GM19324 (cell line): ENCODE measurements at regions not wholly inside any gene's neighbourhood (a gene's known extent, or its start where the extent isn't known, plus 50 kb on each side); places are given as distances from the start of the nearest gene placed in this dataset.
A peak's percentile ranks its signal among the peaks of the same experiment; 100 is the strongest.

Experiments
- ATAC-seq: cut with Tn5 transposase; IDR thresholded peaks from one replicate; pipeline ENCODE4 v1.9.1; 2021; ENCODE audit warnings: mild to moderate bottlenecking, moderate library complexity; ENCODE audit not compliant: unreplicated experiment, low FRiP score

GRCh38 chr13:78997902-78998629 is 339.1 kb upstream of the OBI1 start:
- ATAC-seq, result no peak

- no peak for ATAC-seq
Observed at GRCh38 chr13:78993792-78994191, 334.8 kb upstream of the OBI1 start.

- ATAC-seq, result no peak
Observed at GRCh38 chr13:78981913-78982312, 323.0 kb upstream of the OBI1 start.

GRCh38 chr13:78979349-78979748 is 320.4 kb upstream of the OBI1 start:
- no peak for ATAC-seq

- ATAC-seq, result peak; percentile 87
Observed at GRCh38 chr13:78978381-78978998, 319.5 kb upstream of the OBI1 start.

- ATAC-seq, result no peak
Observed at GRCh38 chr13:78977311-78977710, 318.4 kb upstream of the OBI1 start.

- ATAC-seq, result no peak
Observed at GRCh38 chr13:78976696-78977095, 317.7 kb upstream of the OBI1 start.

GRCh38 chr13:78972561-78972960 is 313.6 kb upstream of the OBI1 start:
- no peak for ATAC-seq

- ATAC-seq, result no peak
Observed at GRCh38 chr13:78971355-78972025, 312.5 kb upstream of the OBI1 start.

- ATAC-seq, result no peak
Observed at GRCh38 chr13:78960881-78961280, 301.9 kb upstream of the OBI1 start.

GRCh38 chr13:78958006-78958405 is 299.1 kb upstream of the OBI1 start:
- no peak for ATAC-seq

- ATAC-seq, result no peak
Observed at GRCh38 chr13:78940455-78941130, 281.6 kb upstream of the OBI1 start.

GRCh38 chr13:78934336-78934735 is 275.4 kb upstream of the OBI1 start:
- ATAC-seq, result no peak

- ATAC-seq, result no peak
Observed at GRCh38 chr13:78915015-78915414, 256.1 kb upstream of the OBI1 start.

GRCh38 chr13:78913656-78914055 is 254.7 kb upstream of the OBI1 start:
- ATAC-seq, result no peak

GRCh38 chr13:78910147-78910546 is 251.2 kb upstream of the OBI1 start:
- no peak for ATAC-seq

- no peak for ATAC-seq
Observed at GRCh38 chr13:78909276-78909675, 250.3 kb upstream of the OBI1 start.

- ATAC-seq, result no peak
Observed at GRCh38 chr13:78907006-78907405, 248.1 kb upstream of the OBI1 start.

GRCh38 chr13:78897200-78897599 is 238.2 kb upstream of the OBI1 start:
- ATAC-seq, result no peak

- no peak for ATAC-seq
Observed at GRCh38 chr13:78884571-78884970, 225.6 kb upstream of the OBI1 start.

GRCh38 chr13:78881751-78882150 is 222.8 kb upstream of the OBI1 start:
- ATAC-seq, result no peak
